ENCODE measurements at regions not wholly inside any gene's neighbourhood (a gene's known extent, or its start where the extent isn't known, plus 50 kb on each side); places are given as distances from the start of the nearest gene placed in this dataset.

DNA sequence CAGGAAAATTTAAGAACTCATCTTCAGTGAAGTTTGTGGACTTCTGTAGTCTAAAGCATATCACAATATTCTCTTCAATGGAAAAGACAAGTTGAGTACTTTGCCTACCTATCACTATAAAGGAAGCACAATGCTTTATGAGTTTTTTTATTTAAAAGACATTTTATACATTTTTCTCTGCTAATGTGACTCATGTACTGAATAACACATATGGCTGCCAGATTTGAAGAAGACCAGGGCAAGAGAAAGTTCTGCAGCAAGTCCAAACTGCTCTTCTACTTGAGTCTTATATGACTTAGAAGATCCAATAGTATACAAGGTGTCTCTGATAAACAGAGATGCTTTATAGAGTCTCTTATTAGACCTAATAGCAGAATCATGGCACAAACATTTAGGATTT is 978.4 kb downstream of the TLE4 start:
- TF ChIP-seq, protein P1, sequence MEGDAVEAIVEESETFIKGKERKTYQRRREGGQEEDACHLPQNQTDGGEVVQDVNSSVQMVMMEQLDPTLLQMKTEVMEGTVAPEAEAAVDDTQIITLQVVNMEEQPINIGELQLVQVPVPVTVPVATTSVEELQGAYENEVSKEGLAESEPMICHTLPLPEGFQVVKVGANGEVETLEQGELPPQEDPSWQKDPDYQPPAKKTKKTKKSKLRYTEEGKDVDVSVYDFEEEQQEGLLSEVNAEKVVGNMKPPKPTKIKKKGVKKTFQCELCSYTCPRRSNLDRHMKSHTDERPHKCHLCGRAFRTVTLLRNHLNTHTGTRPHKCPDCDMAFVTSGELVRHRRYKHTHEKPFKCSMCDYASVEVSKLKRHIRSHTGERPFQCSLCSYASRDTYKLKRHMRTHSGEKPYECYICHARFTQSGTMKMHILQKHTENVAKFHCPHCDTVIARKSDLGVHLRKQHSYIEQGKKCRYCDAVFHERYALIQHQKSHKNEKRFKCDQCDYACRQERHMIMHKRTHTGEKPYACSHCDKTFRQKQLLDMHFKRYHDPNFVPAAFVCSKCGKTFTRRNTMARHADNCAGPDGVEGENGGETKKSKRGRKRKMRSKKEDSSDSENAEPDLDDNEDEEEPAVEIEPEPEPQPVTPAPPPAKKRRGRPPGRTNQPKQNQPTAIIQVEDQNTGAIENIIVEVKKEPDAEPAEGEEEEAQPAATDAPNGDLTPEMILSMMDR (IDR thresholded peaks at IDR 0.05; ENCODE audit: low read depth, low read length) = no peak
- no peak for DNase-seq (ENCODE audit: extremely low read depth, low read depth)

DNA sequence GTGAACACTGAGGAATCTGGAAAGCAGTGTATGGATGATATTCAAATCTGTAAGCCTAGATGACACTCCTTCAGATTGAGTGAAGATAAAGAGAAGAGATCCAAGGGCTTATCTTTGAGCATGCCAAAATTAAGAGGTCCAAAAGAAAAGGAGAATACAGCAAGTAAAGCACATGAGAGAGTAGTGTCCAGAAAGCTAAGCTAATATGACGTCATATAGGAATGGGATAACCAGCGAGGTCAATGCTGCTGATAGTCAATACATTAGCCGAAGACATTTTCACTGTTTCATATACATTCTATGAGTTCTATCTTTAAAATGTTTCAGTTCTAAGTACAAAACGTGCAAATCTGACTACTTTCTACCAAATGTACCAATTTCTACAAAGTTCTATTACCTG is 975.8 kb downstream of the TLE4 start:
- TF ChIP-seq, protein P1 (IDR thresholded peaks at IDR 0.05; ENCODE audit: low read depth, low read length) = no peak
- DNase-seq (ENCODE audit: extremely low read depth, low read depth) = no peak

DNA sequence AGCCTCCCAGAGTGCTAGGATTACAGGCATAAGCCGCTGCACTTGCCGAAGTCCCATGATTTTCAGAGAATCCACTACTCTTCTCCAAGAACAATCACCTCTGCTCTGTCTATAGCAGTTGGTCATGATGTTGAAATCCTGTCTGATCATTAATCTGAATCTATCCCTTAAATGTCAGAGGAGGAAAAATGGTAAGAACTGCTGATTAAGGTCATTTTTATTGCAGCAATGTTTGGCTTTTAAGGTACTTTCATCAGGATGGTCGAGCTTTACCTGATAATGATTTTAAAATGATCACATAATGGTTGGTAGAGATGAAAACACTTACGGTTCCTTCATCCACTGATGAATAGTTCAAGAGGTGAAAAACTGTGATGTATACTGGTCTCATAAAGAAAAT is 968.6 kb downstream of the TLE4 start:
- no peak for DNase-seq (ENCODE audit: extremely low read depth, low read depth)
- TF ChIP-seq, protein P1 (IDR thresholded peaks at IDR 0.05; ENCODE audit: low read depth, low read length) = no peak

DNA sequence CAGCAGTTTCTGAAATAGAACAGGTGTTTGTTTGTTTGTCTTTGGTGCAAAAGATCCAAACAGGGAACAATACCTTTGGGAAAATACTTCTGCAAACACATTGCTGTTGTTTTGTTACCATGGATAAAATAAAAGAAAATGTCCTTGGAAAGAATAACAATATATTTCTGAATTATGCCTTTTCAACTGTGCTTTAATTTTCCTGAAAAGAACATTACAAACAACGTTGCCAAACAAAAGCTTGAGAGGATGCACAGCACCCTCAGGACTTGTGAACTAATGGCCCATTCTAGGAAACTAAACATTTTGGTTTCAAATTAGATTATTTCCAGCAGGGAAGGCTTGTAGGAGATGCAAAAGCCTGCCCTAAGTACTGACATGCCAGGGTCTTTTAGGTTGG is 967.2 kb downstream of the TLE4 start:
- TF ChIP-seq, protein P1 (IDR thresholded peaks at IDR 0.05; ENCODE audit: low read depth, low read length) = no peak
- DNase-seq (ENCODE audit: extremely low read depth, low read depth) = no peak

DNA sequence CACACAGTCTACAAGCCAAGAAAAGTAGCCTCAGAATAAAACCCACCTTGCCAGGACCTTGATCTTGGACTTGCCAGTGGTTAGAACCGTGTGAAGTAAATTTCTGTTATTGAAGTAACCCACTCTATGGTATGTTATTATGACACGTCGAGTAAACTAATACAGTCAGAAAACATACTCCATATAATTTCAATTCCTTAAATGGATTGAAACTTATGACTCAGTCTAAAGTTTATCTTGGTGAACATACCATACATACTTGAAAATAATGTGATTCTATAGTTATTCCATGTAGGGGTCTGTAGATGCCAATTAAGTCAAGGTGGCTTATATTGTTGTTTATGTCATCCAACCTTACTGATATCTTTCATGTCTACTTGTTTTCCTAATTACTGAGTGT is 950.7 kb downstream of the TLE4 start:
- DNase-seq (ENCODE audit: extremely low read depth, low read depth) = no peak

DNA sequence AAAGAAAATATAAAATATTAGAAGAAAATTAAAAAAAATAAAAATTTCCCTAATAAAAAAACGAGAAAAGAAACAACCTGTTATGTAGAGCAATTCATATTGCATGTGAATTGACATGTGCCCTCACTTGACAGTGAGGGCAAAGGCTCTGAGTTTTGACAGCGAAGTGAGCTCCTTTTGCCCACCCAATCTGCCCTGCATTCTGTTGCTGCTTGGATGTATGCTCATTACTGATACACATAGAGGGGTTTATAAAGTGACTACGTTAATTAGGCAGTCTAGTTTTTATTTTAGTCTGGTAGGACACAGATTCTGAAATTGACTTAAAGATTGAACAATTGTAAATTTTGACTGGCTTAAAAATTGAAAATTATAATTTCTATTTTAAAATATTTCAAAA is 949.4 kb downstream of the TLE4 start:
- TF ChIP-seq, protein P1 (IDR thresholded peaks at IDR 0.05; ENCODE audit: low read depth, low read length) = no peak
- no peak for DNase-seq (ENCODE audit: extremely low read depth, low read depth)

More for the DNA sequence above, 950.7 kb downstream of the TLE4 start:
- TF ChIP-seq, protein P1 (IDR thresholded peaks at IDR 0.05; ENCODE audit: low read depth, low read length) = no peak

DNA sequence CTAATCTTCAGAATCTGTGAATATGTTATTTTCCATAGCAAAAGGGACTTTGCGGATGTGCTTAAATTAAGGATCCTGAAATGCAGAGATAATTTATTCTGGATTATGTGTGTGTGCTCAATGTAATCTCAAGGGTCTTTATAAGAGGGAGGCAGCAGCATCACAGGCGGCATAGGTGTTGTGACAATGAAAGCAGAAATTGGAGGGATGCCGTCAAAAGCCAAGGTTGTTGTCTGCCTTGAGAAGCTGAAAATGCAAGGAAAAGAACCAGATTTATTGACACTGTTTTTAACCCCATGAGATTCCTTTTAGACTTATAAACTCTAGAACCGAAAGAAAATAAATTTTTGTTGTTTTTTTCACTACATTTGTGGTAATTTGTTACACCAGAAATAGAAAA is 948.5 kb downstream of the TLE4 start:
- DNase-seq (ENCODE audit: extremely low read depth, low read depth) = no peak
- TF ChIP-seq, protein P1 (IDR thresholded peaks at IDR 0.05; ENCODE audit: low read depth, low read length) = no peak

Measured in AG09319 (cell line).